OCI-LY7 (cell line): ENCODE measurements at regions not wholly inside any gene's neighbourhood (a gene's known extent, or its start where the extent isn't known, plus 50 kb on each side); places are given as distances from the start of the nearest gene placed in this dataset.

ENCODE experiments used
- BruUV-seq: library from RNA; stranded (reverse); fragments of 400-500 nt; replicated peaks from 2 replicates; lab custom pipeline; 2021; lab: Mats Ljungman, UMichigan
- CTCF ChIA-PET: fragments of 300-600 bp; sonication (Branson Sonifier 250); formaldehyde crosslinking; loops from one replicate; lab custom pipeline; 2022; ENCODE audit warnings: antibody characterized with exemption; ENCODE audit not compliant: unreplicated experiment; lab: Charles Lee
- POLR2A ChIA-PET: fragments of 300-600 bp; sonication (Branson Sonifier 250); formaldehyde crosslinking; loops from one replicate; lab custom pipeline; 2022; ENCODE audit warnings: antibody characterized with exemption; lab: Charles Lee
- DNase-seq: peaks from one replicate; pipeline ENCODE4 v3.0.0-alpha.2; 2015; ENCODE audit warnings: low spot score
- H2AFZ ChIP-seq: fragments of 200-600 bp; sonication (generic), shearing (Covaris generic); 2 replicates; pipeline ENCODE4 v1.6.1; 2014; ENCODE audit warnings: mild to moderate bottlenecking, antibody characterized with exemption, low read length, moderate library complexity
- H3K27ac ChIP-seq: fragments of 200-600 bp; sonication (generic); 2 replicates; pipeline ENCODE4 v1.5.1; 2014; ENCODE audit warnings: mixed run types, low read depth, mild to moderate bottlenecking, moderate library complexity, low read length, inconsistent platforms; ENCODE audit not compliant: poor library complexity, severe bottlenecking
- H3K36me3 ChIP-seq: fragments of 200-600 bp; sonication (generic); 2 replicates; pipeline ENCODE4 v1.6.1; 2014; ENCODE audit warnings: mild to moderate bottlenecking, antibody characterized with exemption, low read length, moderate library complexity, mixed read lengths; ENCODE audit not compliant: insufficient read depth
- H3K4me1 ChIP-seq: fragments of 200-600 bp; sonication (generic); 2 replicates; pipeline ENCODE4 v1.5.1; 2014; ENCODE audit warnings: mild to moderate bottlenecking, low read length; ENCODE audit not compliant: insufficient read depth, poor library complexity, severe bottlenecking
- H3K4me2 ChIP-seq: fragments of 200-600 bp; sonication (generic); 2 replicates; pipeline ENCODE4 v1.6.1; 2014; ENCODE audit warnings: mild to moderate bottlenecking, low read length
- H3K4me3 ChIP-seq: fragments of 200-600 bp; sonication (generic); 2 replicates; pipeline ENCODE4 v1.5.1; 2014; ENCODE audit warnings: mild to moderate bottlenecking, low read depth, low read length; ENCODE audit not compliant: poor library complexity, severe bottlenecking
- H3K79me2 ChIP-seq: fragments of 200-600 bp; sonication (generic); 2 replicates; pipeline ENCODE4 v1.6.1; 2016; ENCODE audit warnings: low read depth, mild to moderate bottlenecking, low read length, moderate library complexity, mixed read lengths; ENCODE audit not compliant: insufficient read depth
- H3K9me2 ChIP-seq: fragments of 200-600 bp; sonication (generic); 2 replicates; pipeline ENCODE4 v1.6.1; 2016; ENCODE audit warnings: mild to moderate bottlenecking, low read length, mixed read lengths; ENCODE audit not compliant: insufficient read depth
- H3K9me3 ChIP-seq: fragments of 200-600 bp; sonication (generic); 2 replicates; pipeline ENCODE4 v1.6.1; 2014; ENCODE audit warnings: mild to moderate bottlenecking, mixed run types, low read length, mixed read lengths
- H4K20me1 ChIP-seq: fragments of 200-600 bp; sonication (generic); 2 replicates; pipeline ENCODE4 v1.6.1; 2014; ENCODE audit warnings: mild to moderate bottlenecking, antibody characterized with exemption, low read length, moderate library complexity, mixed read lengths; ENCODE audit not compliant: insufficient read depth
- EZH2phosphoT487 ChIP-seq: fragments of 200-600 bp; sonication (generic); IDR thresholded peaks from 2 replicates; pipeline ENCODE4 v1.6.1; 2018; ENCODE audit warnings: low read depth, borderline replicate concordance, mild to moderate bottlenecking, mixed run types, antibody characterized with exemption, low read length, moderate library complexity, mixed read lengths
- intact Hi-C: fragments of 100-400 bp; cut with micrococcal nuclease; formaldehyde crosslinking; loops from one replicate; pipeline ENCODE4 v1.10.0; 2022; ENCODE audit not compliant: unreplicated experiment
- TF ChIP-seq, protein P1 (sequence below): fragments of 200-600 bp; sonication (generic); conservative IDR thresholded peaks from 2 replicates; pipeline ENCODE4 v1.5.1; 2014; ENCODE audit warnings: mild to moderate bottlenecking, antibody characterized with exemption, low read length, moderate library complexity, mixed read lengths

DNA sequence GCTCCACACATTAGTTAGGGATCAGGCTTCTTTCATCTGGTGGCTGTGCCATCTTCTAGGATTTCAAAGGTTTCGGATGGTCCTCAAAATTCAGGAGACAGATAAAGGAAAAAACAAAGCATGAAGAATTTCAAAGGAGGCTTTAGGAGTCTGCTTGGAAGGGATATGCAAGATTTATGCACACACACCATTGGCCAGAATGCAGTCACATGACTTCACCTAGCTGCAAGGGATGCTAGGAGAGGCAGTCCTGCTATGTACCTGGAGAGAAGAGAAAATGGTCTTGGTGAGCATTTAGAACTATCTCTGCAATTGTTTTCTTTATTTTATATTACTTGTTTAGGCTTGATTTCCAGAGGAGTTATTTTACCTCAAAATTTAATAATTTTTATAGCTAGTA is 174.6 kb downstream of the PCTP start:
- no peaks in the 10 kb centered on the region for H3K4me1 ChIP-seq
- peaks cover 5% of the 10 kb centered on the region; the same call in 1 of the 2 replicates for H3K9me3 ChIP-seq
- intact Hi-C loops = no loop called here
- H3K9me2 ChIP-seq = no peaks in the 10 kb centered on the region
- no peak for TF ChIP-seq EZH2phosphoT487
- TF ChIP-seq, protein P1, sequence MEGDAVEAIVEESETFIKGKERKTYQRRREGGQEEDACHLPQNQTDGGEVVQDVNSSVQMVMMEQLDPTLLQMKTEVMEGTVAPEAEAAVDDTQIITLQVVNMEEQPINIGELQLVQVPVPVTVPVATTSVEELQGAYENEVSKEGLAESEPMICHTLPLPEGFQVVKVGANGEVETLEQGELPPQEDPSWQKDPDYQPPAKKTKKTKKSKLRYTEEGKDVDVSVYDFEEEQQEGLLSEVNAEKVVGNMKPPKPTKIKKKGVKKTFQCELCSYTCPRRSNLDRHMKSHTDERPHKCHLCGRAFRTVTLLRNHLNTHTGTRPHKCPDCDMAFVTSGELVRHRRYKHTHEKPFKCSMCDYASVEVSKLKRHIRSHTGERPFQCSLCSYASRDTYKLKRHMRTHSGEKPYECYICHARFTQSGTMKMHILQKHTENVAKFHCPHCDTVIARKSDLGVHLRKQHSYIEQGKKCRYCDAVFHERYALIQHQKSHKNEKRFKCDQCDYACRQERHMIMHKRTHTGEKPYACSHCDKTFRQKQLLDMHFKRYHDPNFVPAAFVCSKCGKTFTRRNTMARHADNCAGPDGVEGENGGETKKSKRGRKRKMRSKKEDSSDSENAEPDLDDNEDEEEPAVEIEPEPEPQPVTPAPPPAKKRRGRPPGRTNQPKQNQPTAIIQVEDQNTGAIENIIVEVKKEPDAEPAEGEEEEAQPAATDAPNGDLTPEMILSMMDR = no peak
- H2AFZ ChIP-seq = no peak overlapping the region
- H3K4me3 ChIP-seq = no peak overlapping the region
- H3K4me2 ChIP-seq = no peak overlapping the region
- H3K79me2 ChIP-seq = no peaks in the 10 kb centered on the region
- CTCF ChIA-PET = no interaction called here
- POLR2A ChIA-PET = interaction anchor here (0.6 kb wide), 1 partner anchor 17 kb away, joined by 3 read pairs; no protein-coding TSS in a partner anchor
- DNase-seq = no peak
- H4K20me1 ChIP-seq = no peaks in the 10 kb centered on the region
- BruUV-seq = no TSS peak
- H3K36me3 ChIP-seq = no peaks in the 10 kb centered on the region
- H3K27ac ChIP-seq = no peak overlapping the region

DNA sequence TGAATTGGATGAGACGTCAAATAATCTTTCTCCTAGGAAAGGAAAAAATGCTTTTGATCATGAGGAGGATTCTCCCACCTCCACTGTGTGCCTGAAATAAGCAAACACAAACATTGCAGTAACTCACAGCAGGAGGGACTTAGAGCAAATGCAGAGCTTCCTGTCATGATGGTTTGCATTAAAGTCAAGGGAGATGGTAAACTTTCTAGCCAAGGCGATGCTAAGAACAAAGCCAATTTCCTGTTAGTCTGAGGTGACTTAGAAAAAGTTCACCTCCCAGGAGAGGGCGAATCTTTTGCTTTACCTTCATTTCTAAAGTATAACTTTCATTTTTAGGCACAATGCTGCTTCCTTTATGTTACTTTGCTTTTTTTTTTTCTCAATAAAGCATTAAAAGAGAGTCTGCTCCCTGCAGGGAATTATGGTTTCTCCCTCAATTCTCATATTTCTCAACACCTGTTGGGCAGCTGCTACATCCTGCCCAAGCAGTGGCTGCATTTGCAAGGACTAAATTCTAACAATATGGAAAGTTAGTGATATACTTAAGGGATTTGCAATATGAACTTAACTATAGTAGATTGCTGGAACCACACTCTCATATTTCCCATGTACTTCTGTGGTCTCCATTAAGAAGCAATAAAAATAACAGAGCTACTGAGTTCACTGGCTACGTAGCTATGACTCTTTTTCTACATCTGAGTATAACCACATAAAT is 175.6 kb downstream of the PCTP start:
- H3K79me2 ChIP-seq = no peaks in the 10 kb centered on the region
- peak; percentile 5 for DNase-seq
- H3K9me3 ChIP-seq = peaks cover 5% of the 10 kb centered on the region; the same call in 1 of the 2 replicates
- intact Hi-C loops = no loop called here
- no peaks in the 10 kb centered on the region for H4K20me1 ChIP-seq
- BruUV-seq = no TSS peak
- POLR2A ChIA-PET = interaction anchor here (0.6 kb wide), 1 partner anchor 54 kb away, joined by 3 read pairs; no protein-coding TSS in a partner anchor
- H3K4me2 ChIP-seq = no peak overlapping the region
- no peaks in the 10 kb centered on the region for H3K36me3 ChIP-seq
- no peaks in the 10 kb centered on the region for H3K9me2 ChIP-seq
- no peaks in the 10 kb centered on the region for H3K4me1 ChIP-seq
- TF ChIP-seq EZH2phosphoT487 = no peak
- TF ChIP-seq, protein P1 = no peak
- no peak overlapping the region for H2AFZ ChIP-seq
- CTCF ChIA-PET = no interaction called here
- H3K27ac ChIP-seq = no peak overlapping the region
- no peak overlapping the region for H3K4me3 ChIP-seq

DNA sequence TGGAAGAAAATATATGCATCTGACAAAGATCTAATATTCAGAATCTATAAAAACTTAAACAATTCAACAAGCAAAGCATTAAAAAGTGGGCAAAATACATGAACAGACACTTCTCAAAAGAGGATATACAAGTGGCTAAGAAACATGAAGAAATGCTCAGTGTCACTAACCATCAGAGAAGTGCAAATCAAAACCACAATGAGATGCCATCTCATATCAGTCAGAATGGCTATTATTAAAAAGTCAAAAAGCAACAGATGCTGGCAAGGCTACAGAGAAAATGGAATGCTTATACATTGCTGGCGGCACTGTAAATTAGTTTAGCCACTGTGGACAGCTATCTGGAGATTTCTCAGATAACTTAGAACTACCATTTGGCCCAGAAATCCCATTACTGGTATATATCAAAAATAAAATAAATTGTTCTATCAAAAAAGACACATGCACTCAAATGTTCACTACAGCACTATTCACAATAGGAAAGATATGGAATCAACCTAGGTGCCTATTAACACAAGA is 179.5 kb downstream of the PCTP start:
- ChIA-PET CTCF (no interaction called here), POLR2A (no interaction called here)
- H4K20me1 ChIP-seq = no peaks in the 10 kb centered on the region
- H3K4me3 ChIP-seq = no peak overlapping the region
- H3K4me2 ChIP-seq = no peak overlapping the region
- intact Hi-C loops = no loop called here
- no TSS peak for BruUV-seq
- H3K79me2 ChIP-seq = no peaks in the 10 kb centered on the region
- no peak overlapping the region for H3K27ac ChIP-seq
- H3K9me2 ChIP-seq = no peaks in the 10 kb centered on the region
- TF ChIP-seq, protein P1 = no peak
- TF ChIP-seq EZH2phosphoT487 = no peak
- H3K36me3 ChIP-seq = no peaks in the 10 kb centered on the region
- peaks cover 3% of the 10 kb centered on the region; the same call in 1 of the 2 replicates for H3K9me3 ChIP-seq
- no peaks in the 10 kb centered on the region for H3K4me1 ChIP-seq
- no peak overlapping the region for H2AFZ ChIP-seq
- DNase-seq = no peak
